ENCODE measurements at regions not wholly inside any gene's neighbourhood (a gene's known extent, or its start where the extent isn't known, plus 50 kb on each side); places are given as distances from the start of the nearest gene placed in this dataset.

DNA sequence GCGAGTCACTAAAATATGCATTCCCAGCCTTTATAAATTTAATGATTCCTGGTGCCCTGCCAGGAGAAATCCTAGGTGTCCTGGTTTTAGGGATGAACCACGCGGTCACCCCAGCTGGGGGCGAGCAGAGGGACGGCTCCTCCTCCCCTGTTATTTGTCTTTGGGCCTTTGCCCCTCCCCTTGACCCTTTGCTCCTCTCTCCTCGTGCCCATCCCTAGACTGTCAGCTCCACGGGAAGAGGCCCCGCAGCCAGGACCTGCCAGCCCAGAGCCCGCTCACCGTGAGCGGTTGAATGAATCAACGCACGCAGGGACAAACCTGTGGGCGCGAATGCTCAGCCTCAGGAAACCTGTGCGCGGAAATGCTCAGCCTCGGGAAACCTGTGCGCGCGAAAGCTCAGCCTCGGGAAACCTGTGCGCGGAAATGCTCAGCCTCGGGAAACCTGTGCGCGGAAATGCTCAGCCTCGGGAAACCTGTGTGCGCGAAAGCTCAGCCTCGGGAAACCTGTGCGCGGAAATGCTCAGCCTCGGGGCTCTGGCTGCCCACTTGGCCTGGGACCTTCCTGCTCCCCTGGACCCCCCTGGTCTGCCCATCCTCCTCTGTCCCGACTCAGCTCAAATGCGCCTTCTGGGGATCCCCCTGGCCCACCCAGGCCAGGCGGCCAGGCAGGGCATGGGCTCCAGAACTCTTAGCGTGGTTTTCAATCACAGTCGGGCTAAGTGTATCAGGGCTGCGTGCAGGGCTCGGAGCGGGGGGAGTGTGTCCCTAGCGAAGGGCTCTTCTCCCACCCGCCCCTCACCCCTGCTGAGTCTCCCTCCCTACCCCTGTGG lies 140.5 kb upstream of the COL5A1 start:
- H3K4me1 ChIP-seq (ENCODE audit: control insufficient read depth, insufficient read depth, low read length) = no peaks in the 10 kb centered on the region
- no peak overlapping the region for H3K4me3 Mint-ChIP-seq
- H3K9ac ChIP-seq (ENCODE audit: extremely low read depth, low read length, poor library complexity, severe bottlenecking) = no peak overlapping the region
- 14 to 37% methylated on average over 18 to 44 of the region's 44 CpGs for WGBS, 2 experiments (ENCODE audit: insufficient coverage in 1 of 2, insufficient read length in 1 of 2)
- TF ChIP-seq, protein P1, sequence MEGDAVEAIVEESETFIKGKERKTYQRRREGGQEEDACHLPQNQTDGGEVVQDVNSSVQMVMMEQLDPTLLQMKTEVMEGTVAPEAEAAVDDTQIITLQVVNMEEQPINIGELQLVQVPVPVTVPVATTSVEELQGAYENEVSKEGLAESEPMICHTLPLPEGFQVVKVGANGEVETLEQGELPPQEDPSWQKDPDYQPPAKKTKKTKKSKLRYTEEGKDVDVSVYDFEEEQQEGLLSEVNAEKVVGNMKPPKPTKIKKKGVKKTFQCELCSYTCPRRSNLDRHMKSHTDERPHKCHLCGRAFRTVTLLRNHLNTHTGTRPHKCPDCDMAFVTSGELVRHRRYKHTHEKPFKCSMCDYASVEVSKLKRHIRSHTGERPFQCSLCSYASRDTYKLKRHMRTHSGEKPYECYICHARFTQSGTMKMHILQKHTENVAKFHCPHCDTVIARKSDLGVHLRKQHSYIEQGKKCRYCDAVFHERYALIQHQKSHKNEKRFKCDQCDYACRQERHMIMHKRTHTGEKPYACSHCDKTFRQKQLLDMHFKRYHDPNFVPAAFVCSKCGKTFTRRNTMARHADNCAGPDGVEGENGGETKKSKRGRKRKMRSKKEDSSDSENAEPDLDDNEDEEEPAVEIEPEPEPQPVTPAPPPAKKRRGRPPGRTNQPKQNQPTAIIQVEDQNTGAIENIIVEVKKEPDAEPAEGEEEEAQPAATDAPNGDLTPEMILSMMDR (conservative IDR thresholded peaks at IDR 0.05) = no peak
- peaks cover 7% of the 10 kb centered on the region for H3K9me3 ChIP-seq (ENCODE audit: control insufficient read depth, low read length)
- no peaks in the 10 kb centered on the region for H3K36me3 Mint-ChIP-seq (ENCODE audit: low read depth)
- no peaks in the 10 kb centered on the region for H3K4me1 Mint-ChIP-seq
- H3K4me3 ChIP-seq (ENCODE audit: low read length) = peak overlapping the region; percentile 78
- H3K27ac Mint-ChIP-seq = no peak overlapping the region
- H3K36me3 ChIP-seq (ENCODE audit: control insufficient read depth, insufficient read depth, low read length) = no peaks in the 10 kb centered on the region
- DNase-seq = no peak
- H3K9me3 Mint-ChIP-seq = peaks cover 22% of the 10 kb centered on the region
- no peak overlapping the region for H3K27ac ChIP-seq (ENCODE audit: low read depth, low read length)
- H3K27me3 Mint-ChIP-seq (ENCODE audit: insufficient read depth) = peaks cover 2% of the 10 kb centered on the region
- H3K27me3 ChIP-seq (ENCODE audit: control insufficient read depth, insufficient read depth, low read length, poor library complexity, severe bottlenecking) = peaks cover 30% of the 10 kb centered on the region

DNA sequence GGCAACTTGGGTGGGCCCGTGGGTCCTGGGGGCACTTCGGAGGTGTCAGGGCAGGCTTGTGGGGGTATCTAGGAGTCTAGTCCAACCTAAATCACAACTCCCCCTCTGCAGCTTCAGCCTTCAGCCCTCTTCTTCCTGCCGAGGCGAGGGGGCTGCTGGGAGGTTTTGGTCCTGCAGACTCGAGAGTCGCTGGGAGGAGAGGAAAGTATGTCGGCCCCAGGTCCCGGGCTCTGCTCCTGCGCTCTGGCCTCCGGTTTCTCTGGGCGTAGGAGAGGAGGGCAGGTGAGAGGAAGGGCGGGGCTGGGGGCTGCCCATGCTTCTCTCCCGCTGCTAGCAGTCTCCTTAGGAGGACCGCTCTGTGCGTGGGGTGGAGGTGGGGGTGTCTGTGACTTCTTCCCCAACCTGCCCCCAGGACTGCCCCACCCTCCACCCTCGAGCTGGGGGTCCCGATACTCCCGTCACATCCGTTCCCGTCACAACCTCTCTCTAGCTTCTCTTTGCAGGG lies 139.8 kb upstream of the COL5A1 start:
- H3K9ac ChIP-seq (ENCODE audit: extremely low read depth, low read length, poor library complexity, severe bottlenecking) = no peak overlapping the region
- peaks cover 30% of the 10 kb centered on the region for H3K27me3 ChIP-seq (ENCODE audit: control insufficient read depth, insufficient read depth, low read length, poor library complexity, severe bottlenecking)
- no peak for DNase-seq
- TF ChIP-seq, protein P1 (conservative IDR thresholded peaks at IDR 0.05) = no peak
- no peaks in the 10 kb centered on the region for H3K4me1 Mint-ChIP-seq
- H3K27ac ChIP-seq (ENCODE audit: low read depth, low read length) = no peak overlapping the region
- 80% methylated on average over 20 of the region's 20 CpGs; no CpG with 5 or more reads in 1 of the 2 experiments for WGBS, 2 experiments (ENCODE audit: insufficient coverage in 1 of 2, insufficient read length in 1 of 2)
- H3K4me3 Mint-ChIP-seq = no peak overlapping the region
- H3K4me3 ChIP-seq (ENCODE audit: low read length) = no peak overlapping the region
- no peaks in the 10 kb centered on the region for H3K36me3 Mint-ChIP-seq (ENCODE audit: low read depth)
- peaks cover 22% of the 10 kb centered on the region for H3K9me3 Mint-ChIP-seq
- H3K27me3 Mint-ChIP-seq (ENCODE audit: insufficient read depth) = peaks cover 2% of the 10 kb centered on the region
- H3K27ac Mint-ChIP-seq = no peak overlapping the region
- peaks cover 7% of the 10 kb centered on the region for H3K9me3 ChIP-seq (ENCODE audit: control insufficient read depth, low read length)
- H3K36me3 ChIP-seq (ENCODE audit: control insufficient read depth, insufficient read depth, low read length) = no peaks in the 10 kb centered on the region
- H3K4me1 ChIP-seq (ENCODE audit: control insufficient read depth, insufficient read depth, low read length) = no peaks in the 10 kb centered on the region

DNA sequence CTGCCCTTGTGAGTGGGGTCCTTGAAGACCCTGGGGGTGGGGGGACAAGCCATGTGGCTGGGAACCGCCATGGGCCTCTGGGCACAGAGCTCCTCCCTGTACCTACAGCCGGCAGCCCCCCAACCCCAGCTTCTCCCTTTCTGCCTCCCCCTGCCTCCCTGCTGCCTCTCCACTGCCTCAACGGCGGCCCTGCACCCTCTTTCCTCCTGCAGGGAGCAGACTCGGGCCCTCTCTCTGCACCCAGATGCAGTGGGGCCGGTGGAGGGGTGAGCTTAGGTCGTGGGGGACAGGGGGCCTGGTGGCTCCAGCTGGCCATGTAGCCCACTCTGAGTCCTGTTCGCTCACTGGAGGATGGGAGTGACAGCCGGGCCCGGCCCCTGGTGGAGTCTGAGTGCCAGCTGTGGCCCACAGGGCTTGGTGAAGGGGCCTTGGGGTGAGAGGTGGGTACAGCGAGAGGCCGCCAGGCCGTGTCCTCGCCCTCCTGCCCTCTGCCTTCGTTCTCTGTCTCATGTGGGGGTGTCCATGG lies 139.3 kb upstream of the COL5A1 start:
- Mint-ChIP-seq H3K9me3 (peaks cover 22% of the 10 kb centered on the region), H3K27ac (no peak overlapping the region), H3K4me3 (no peak overlapping the region), H3K36me3 (ENCODE audit: low read depth) (no peaks in the 10 kb centered on the region), H3K4me1 (no peaks in the 10 kb centered on the region), H3K27me3 (ENCODE audit: insufficient read depth) (peaks cover 2% of the 10 kb centered on the region)
- WGBS, 2 experiments (ENCODE audit: insufficient coverage in 1 of 2, insufficient read length in 1 of 2) = 87 to 88% methylated on average over 8 to 15 of the region's 15 CpGs
- no peak for DNase-seq
- TF ChIP-seq, protein P1 (conservative IDR thresholded peaks at IDR 0.05) = no peak
- Histone ChIP-seq H3K4me1 (ENCODE audit: control insufficient read depth, insufficient read depth, low read length) (no peaks in the 10 kb centered on the region), H3K27me3 (ENCODE audit: control insufficient read depth, insufficient read depth, low read length, poor library complexity, severe bottlenecking) (peaks cover 30% of the 10 kb centered on the region), H3K9ac (ENCODE audit: extremely low read depth, low read length, poor library complexity, severe bottlenecking) (no peak overlapping the region), H3K27ac (ENCODE audit: low read depth, low read length) (no peak overlapping the region), H3K9me3 (ENCODE audit: control insufficient read depth, low read length) (peaks cover 7% of the 10 kb centered on the region), H3K36me3 (ENCODE audit: control insufficient read depth, insufficient read depth, low read length) (no peaks in the 10 kb centered on the region), H3K4me3 (ENCODE audit: low read length) (no peak overlapping the region)

All from endodermal cell (in vitro differentiated cells).